Adrenal gland (tissue), 5 donors: ENCODE measurements at regions not wholly inside any gene's neighbourhood (a gene's known extent, or its start where the extent isn't known, plus 50 kb on each side); places are given as distances from the start of the nearest gene placed in this dataset.

Source experiments
- CTCF ChIP-seq, 6 experiments: fragments of 450-650 bp in 4 of 6; fragments of 200-600 bp in 2 of 6; sonication (generic) in 1 of 6; IDR thresholded peaks; 1 replicate in 5 of 6; 2 replicates in 1 of 6; pipeline versions ENCODE4 v1.5.1 to v1.8.0; 2016 to 2021; ENCODE audit warnings: antibody characterized with exemption in 6 of 6, mild to moderate bottlenecking in 2 of 6, moderate library complexity in 1 of 6
- POLR2A ChIP-seq, 2 donors: fragments of 450-650 bp; IDR thresholded peaks; one replicate each; pipeline ENCODE4 v1.6.1; 2017; ENCODE audit warnings: antibody characterized with exemption in 2 of 2, mild to moderate bottlenecking in 2 of 2, moderate library complexity in 1 of 2
- donor health status: DM: no; HTN: no; CAD: no.

GRCh38 chr5:103829585-103829984, 267.0 kb upstream of the NUDT12 start:
- TF ChIP-seq CTCF (IDR thresholded peaks at IDR 0.05) (no peak), POLR2A (IDR thresholded peaks at IDR 0.05) (no peak)
